ENCODE measurements at regions not wholly inside any gene's neighbourhood (a gene's known extent, or its start where the extent isn't known, plus 50 kb on each side); places are given as distances from the start of the nearest gene placed in this dataset.

DNA sequence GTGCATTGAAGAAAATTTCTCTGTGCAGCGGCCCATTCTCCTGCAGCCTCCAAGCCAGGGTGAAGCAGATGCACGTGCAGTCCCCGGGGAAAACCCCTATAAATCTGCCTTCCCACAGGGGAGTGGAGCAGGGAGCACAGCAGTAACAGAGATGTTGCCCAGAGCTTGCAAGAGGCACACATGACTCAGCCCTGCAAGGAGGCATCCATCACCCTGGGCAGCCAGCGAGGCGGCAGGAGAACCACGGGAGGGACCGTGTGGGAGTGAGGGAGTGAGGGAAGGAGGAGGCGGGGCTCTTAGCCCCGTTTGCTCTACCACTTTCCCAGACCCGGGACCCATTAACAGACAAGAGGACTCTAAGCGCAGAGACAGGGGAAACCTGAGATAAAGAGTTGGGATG lies 96.2 kb upstream of the ARAP3 start:
- TF ChIP-seq EP300 (conservative IDR thresholded peaks at IDR 0.05; ENCODE audit: poor library complexity, severe bottlenecking): no peak
- TF ChIP-seq EZH2 (IDR thresholded peaks at IDR 0.05; ENCODE audit: borderline replicate concordance, insufficient read depth, low read length, poor library complexity, severe bottlenecking): no peak
- TF ChIP-seq, protein P1, sequence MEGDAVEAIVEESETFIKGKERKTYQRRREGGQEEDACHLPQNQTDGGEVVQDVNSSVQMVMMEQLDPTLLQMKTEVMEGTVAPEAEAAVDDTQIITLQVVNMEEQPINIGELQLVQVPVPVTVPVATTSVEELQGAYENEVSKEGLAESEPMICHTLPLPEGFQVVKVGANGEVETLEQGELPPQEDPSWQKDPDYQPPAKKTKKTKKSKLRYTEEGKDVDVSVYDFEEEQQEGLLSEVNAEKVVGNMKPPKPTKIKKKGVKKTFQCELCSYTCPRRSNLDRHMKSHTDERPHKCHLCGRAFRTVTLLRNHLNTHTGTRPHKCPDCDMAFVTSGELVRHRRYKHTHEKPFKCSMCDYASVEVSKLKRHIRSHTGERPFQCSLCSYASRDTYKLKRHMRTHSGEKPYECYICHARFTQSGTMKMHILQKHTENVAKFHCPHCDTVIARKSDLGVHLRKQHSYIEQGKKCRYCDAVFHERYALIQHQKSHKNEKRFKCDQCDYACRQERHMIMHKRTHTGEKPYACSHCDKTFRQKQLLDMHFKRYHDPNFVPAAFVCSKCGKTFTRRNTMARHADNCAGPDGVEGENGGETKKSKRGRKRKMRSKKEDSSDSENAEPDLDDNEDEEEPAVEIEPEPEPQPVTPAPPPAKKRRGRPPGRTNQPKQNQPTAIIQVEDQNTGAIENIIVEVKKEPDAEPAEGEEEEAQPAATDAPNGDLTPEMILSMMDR (IDR thresholded peaks at IDR 0.05; ENCODE audit: poor library complexity, severe bottlenecking): no peak

Measured in neural cell (in vitro differentiated cells).